HG02852 (cell line): ENCODE measurements at regions not wholly inside any gene's neighbourhood (a gene's known extent, or its start where the extent isn't known, plus 50 kb on each side); places are given as distances from the start of the nearest gene placed in this dataset.

Source experiments
- ATAC-seq: cut with Tn5 transposase; IDR thresholded peaks from one replicate; pipeline ENCODE4 v1.9.1; 2021; ENCODE audit warnings: mild to moderate bottlenecking, moderate library complexity; ENCODE audit not compliant: unreplicated experiment

DNA sequence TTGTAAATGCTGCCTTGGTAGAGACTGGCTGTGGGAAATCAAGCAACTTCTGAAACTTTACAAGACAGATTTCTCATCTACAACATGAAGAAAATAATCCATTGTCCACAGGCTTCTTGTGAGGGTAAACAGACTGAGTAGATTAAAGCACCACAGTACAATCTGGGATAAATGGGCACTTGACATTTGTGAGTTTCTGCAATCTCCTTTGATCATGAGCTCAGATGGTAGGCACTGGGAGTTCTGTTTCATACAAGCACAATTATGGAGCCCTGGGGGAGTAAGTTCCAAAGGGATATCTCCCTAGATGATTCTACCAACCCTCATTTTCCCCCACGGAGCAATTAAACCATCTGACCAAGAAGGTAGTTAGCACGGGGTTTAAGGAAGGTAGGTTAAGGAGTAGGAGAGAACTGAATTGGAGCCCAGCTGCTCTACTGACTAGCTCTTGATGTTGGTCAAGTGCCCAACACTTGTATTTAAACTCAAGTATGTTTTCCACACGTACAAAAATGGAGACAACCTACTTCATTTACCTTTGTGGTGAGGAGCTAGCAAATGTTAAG, 479.5 kb upstream of the TNC start:
- ATAC-seq, result no peak

- ATAC-seq, result no peak
Observed at GRCh38 chr9:115598751-115599150, 480.8 kb upstream of the TNC start.

DNA sequence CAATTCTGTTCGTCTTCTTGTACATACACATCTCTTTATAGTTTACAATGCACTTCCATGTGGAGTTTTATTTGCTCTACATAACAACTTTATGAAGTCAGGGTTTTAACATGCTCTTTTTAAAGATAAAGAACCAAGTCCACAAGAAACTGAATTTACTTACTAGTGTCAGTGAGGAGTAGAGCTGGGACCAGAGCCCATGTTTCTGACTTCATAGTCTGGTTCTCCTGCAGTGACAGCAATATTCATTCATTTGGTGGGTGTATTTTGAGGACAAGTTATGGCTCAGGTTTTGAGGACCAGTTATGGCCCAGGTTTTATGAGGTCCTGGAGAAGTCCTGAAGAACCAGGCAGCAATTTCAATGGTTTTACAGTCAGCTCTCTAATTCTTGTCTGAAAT, 481.9 kb upstream of the TNC start:
- ATAC-seq, result no peak

DNA sequence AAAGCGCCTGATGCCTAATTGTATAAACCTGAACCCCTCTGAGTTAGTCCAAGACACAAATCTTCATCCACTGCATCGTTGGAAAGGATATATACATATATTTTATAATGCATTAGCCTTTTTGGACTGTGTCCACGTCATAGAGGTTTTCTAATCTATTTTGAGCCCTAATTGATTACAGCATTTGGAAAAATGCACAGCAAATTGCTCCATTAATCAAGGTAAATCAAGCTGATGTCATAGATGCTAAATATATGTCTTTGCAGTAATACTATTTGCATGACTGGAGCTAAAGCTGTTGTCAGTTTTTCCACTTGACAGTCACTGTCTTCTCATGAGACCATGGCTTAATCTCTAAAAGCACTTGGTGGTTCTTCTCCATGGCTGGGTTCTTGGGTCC, 483.5 kb upstream of the TNC start:
- no peak for ATAC-seq

- no peak for ATAC-seq
Observed at GRCh38 chr9:115604831-115605483, 487.0 kb upstream of the TNC start.

- ATAC-seq, result no peak
Observed at GRCh38 chr9:115606838-115607237, 488.9 kb upstream of the TNC start.

DNA sequence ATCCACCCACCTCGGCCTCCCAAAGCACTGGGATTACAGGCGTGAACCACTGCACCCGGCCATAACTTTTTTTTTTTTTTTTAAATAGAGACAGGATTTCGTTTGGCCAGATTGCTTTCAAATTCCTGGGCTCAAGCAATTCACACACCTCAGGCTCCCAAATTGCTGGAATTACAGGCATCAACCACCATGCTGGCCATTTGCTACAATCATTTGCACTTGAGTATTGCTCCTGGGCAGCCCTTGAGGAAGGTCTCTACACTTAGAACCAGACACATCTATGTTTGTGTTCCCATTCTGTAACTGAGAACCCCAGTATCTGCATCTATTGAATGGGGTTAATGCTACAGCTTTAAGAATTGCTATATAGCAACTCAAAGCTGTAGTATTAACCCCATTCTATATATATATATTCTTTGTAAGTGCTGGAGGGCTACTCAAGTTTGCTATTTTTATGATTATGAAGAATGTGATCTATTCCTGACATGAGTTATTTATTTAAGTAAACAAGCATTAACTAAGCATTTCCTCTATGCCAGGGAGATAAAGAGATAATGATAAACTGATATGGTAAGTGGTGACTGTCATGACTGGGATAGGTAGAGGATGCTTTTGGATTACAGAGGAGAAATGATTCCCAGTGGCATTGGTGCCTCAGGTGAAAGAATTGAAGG, 496.5 kb upstream of the TNC start:
- no peak for ATAC-seq

GRCh38 chr9:115615000-115615401, 497.0 kb upstream of the TNC start:
- no peak for ATAC-seq

- no peak for ATAC-seq
Observed at GRCh38 chr9:115615821-115616665, 498.1 kb upstream of the TNC start.

DNA sequence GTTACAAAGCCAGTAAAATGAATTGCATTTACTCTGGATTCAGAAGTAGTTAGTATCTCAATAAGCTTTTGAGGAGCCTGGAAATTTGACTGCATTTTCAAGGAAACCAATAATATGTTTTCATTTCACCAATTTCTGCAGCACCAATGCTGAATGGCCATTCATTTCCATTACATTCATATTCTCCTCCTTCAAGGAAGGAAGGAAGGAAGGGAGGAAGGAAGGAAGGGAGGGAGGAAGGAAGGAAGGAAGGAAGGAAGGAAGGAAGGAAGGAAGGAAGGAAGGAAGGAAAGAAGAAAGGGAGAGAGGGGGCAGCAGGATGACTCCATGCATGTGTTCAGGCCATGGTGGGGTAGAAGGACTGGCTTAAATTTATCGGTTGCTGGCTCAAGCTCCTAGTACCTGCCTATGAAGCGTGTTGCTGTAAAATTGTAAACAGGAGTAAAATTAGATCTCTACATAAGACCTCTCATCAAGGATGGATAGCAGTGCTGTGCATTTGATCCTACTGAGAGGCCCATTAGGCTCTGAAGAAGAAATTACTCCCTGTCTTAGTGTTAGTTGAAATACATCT, 498.8 kb upstream of the TNC start:
- no peak for ATAC-seq

GRCh38 chr9:115625251-115625650, 507.3 kb upstream of the TNC start:
- no peak for ATAC-seq

GRCh38 chr9:115625954-115626353, 508.0 kb upstream of the TNC start:
- ATAC-seq, result no peak

- ATAC-seq, result no peak
Observed at GRCh38 chr9:115627511-115627910, 509.6 kb upstream of the TNC start.

GRCh38 chr9:115628426-115628825, 510.5 kb upstream of the TNC start:
- no peak for ATAC-seq

DNA sequence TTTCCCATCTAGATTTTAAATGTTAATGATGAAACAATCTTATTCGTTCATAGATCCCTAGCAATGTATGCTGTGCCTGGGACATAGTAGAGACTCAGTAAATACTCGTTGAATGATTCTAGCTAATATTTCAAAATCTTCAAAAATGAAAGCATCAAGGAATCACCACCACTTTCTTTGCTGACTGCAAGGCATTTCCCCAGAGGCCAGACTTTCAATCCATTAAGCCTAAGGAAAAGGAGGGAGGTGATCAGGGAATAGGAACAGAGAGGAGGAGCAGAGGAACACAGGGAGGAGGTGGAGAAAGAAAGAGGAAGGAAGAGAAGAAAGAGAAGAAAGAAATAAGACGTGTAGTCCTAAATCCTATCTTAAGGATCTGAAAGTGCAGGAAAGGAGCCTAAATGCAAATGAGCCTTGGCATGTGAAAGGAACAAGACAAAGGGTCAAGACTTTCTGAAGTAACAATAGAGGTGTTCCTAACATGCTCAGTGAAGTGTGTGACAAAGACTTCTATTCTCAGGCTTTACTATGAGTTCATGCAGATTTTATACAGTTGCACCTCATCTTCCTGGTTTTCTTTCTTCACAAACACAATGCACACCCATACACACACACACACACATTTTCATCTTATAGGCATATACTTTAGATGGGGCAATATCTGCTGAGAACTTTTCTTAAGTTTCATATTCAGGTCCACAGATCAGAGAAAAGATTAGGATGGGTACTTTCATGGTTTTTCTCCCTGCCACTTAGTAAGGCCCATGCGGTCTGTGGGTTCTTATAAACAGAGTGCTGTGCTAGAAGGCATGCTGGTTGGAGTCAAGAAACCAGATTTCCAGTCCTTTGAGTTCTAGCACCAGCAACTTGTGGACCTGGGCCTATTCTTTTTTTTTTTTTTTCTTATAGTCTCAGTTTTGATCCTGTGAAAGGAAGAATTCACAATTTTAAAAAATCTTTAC, 512.2 kb upstream of the TNC start:
- ATAC-seq, result no peak

DNA sequence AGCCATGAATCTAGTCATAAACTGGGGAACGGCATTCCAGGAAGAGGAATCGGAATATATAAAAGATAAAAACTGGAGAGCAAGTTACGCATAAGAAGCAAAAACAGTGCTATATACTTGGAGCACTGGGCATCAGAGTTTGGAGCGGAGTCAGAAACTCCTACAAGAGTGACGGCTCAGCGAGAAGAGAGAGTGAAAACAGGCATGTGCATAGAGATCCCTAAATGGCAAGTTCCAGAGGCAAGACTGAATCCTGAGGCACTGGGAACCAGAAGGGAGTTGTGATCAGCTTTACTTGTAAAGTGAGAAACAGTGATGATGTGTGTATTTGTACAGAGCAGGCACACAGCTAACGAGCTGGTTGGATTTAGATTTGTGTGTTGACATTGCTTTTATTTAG, 514.4 kb upstream of the TNC start:
- ATAC-seq, result no peak

DNA sequence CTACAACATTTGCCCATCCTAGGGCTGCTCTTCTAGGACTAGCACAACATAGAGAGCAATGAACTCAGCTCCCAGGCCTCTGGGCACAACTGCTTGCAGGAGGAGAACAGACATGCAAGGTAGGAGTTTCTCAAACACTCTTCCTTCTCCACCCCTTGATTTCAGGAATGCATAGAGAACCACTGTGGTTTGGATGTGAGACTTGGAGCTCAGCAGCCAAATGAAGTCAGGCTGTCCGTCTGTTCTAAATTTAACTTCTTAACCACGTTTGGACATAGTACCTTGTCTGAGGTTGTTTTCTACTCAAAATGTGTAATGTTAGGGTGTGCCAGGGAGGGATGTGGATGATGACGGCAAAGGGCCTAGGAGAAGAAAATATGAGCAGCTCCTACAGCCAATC, 515.1 kb upstream of the TNC start:
- no peak for ATAC-seq

- ATAC-seq, result no peak
Observed at GRCh38 chr9:115635680-115636383, 517.8 kb upstream of the PAPPA start.

- no peak for ATAC-seq
Observed at GRCh38 chr9:115636596-115636995, 517.0 kb upstream of the PAPPA start.

DNA sequence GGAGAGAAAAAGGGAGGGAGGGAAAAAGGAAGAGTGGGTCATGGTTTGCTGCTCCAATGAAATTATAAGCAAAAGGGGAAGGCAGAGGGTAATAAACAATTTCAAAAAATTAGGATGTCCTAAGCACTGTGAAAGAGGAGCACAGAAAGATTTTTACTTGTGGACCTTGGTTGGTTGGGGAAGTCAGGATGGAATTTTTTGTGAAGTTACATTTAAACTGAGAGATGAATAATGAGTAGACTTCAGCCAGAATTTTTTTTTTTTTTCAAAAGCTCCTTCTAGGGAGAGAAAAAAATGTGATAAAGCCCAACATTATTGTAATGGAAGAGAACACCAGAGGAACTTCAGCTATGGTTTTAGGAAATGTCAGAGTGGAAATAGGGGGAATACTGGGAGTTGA, 515.9 kb upstream of the PAPPA start:
- no peak for ATAC-seq
